Memory B cell (primary cell): ENCODE measurements at regions not wholly inside any gene's neighbourhood (a gene's known extent, or its start where the extent isn't known, plus 50 kb on each side); places are given as distances from the start of the nearest gene placed in this dataset.

ENCODE experiments used
- ATAC-seq: fragments of 150-1000 bp; cut with Tn5 transposase; 2 replicates; pipeline ENCODE4 v1.10.0; 2021; ENCODE audit warnings: low read depth, mild to moderate bottlenecking, moderate library complexity
- DNase-seq, 2 donors: peaks; one replicate each; pipeline ENCODE4 v3.0.0; 2022; ENCODE audit warnings: low spot score in 2 of 2
- H3K27ac Mint-ChIP-seq: one replicate; pipeline ENCODE4 v1.8.0; 2022; ENCODE audit warnings: mild to moderate bottlenecking, moderate library complexity, mixed read lengths
- H3K27me3 Mint-ChIP-seq: one replicate; pipeline ENCODE4 v1.8.0; 2022; ENCODE audit warnings: mixed read lengths
- H3K36me3 Mint-ChIP-seq: one replicate; pipeline ENCODE4 v1.8.0; 2022; ENCODE audit warnings: mild to moderate bottlenecking, mixed read lengths
- H3K4me1 Mint-ChIP-seq: one replicate; pipeline ENCODE4 v1.8.0; 2022; ENCODE audit warnings: mixed read lengths
- H3K4me3 Mint-ChIP-seq: one replicate; pipeline ENCODE4 v1.8.0; 2022; ENCODE audit warnings: mild to moderate bottlenecking, moderate library complexity, mixed read lengths
- H3K9me3 Mint-ChIP-seq: one replicate; pipeline ENCODE4 v1.8.0; 2022; ENCODE audit warnings: mixed read lengths

DNA sequence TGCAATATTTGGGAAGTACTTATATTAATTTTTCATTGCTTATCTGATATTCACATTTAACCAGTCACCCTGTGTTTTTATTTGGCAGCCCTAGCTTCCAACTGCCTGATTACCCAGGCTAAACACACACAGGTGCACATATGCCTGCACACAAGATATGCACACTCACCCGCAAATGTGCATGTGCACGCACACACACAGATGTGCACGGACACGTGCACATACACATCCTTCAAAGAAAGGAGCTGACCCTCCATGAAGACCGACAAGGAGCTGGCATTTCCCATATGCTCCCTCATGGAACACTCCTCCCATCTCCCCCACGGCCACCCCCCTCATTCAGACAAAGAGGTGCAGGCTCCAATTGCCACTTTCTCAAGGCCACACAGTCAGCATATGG is 242.2 kb downstream of the ENGASE start:
- ATAC-seq, result no peak
- H3K9me3 Mint-ChIP-seq, result no peaks in the 10 kb centered on the region
- peaks cover 7% of the 10 kb centered on the region for H3K4me1 Mint-ChIP-seq
- no peak overlapping the region for H3K4me3 Mint-ChIP-seq
- peaks cover 29% of the 10 kb centered on the region for H3K27me3 Mint-ChIP-seq
- no peaks in the 10 kb centered on the region for H3K36me3 Mint-ChIP-seq
- no peak for DNase-seq
- no peak overlapping the region for H3K27ac Mint-ChIP-seq

DNA sequence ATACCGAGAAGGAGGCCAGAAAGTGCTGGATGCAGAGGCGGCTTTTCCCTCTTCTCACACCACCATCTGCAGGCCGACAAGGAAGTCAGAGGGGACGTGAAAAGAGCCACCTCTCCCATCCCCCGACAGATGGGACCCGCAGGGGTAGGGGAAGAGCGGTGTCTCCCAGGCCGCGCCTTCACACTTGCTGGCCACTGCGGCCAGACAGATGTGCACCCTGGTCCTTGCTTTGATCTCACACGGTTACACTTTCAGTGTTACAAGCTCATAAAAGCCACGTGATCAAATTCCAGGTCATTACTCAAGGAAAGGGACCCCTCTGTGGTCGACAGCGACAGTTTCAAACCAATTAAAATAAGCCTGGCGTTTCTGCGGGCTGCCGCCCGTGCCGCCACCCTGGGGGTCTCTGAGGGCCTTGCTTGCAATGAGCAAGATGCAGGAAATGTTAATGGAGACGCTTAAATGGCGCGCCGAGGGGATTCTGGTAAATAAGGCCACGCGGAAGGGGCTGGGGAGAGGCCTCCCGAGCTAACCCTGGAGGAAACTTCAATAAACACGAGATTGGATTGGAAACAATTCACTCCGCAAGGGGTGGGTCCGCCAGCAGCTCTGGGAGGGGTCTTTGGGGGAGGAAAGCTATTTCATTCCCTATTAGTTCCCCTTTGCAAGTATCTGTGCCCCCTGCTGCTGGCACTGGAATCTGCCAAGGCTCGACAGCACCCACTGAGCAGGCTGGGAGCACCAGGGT is 240.9 kb downstream of the ENGASE start:
- H3K4me1 Mint-ChIP-seq, result peaks cover 3% of the 10 kb centered on the region
- no peak overlapping the region for H3K27ac Mint-ChIP-seq
- no peak overlapping the region for H3K4me3 Mint-ChIP-seq
- H3K9me3 Mint-ChIP-seq, result no peaks in the 10 kb centered on the region
- DNase-seq (no peak), ATAC-seq (no peak)
- peaks cover 31% of the 10 kb centered on the region for H3K27me3 Mint-ChIP-seq
- no peaks in the 10 kb centered on the region for H3K36me3 Mint-ChIP-seq

DNA sequence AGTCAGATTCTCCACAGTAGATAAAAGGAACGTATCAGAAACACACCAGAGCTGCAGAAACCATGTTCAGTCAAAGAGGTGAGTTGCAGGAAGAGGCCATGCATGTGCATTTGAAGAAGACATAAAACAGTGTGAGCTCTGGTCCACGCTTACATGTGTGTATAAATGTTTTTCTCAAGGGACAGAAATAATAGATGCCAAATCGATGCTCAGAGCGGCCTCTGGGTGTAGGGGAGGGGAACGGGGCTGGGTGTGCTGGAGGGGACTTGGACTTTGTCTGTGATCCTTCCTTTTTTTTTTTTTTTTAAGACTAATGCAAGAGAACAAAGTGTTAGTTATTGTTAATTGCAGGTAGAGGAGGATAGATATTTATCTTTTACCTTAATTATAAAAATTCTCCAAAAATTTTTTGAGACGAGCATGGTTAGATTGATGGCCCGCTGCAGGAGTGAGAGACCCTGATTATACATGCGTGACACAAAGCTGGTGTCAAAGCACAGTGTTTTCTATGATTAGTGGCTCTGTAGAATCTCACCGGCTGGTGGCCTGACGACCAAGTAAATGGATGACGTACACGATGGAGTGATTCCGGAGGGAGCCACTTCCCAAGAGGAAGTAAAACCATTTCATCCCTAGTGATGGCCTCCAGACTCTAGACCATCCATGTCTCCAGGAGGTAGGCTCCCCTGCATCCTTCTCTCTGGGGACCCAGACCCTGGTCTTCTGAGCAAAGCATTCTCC is 240.2 kb downstream of the ENGASE start:
- H3K27me3 Mint-ChIP-seq, result peaks cover 32% of the 10 kb centered on the region
- no peak overlapping the region for H3K4me3 Mint-ChIP-seq
- no peak for ATAC-seq
- no peak overlapping the region for H3K27ac Mint-ChIP-seq
- no peaks in the 10 kb centered on the region for H3K9me3 Mint-ChIP-seq
- H3K4me1 Mint-ChIP-seq, result peaks cover 1% of the 10 kb centered on the region
- no peaks in the 10 kb centered on the region for H3K36me3 Mint-ChIP-seq
- DNase-seq, result no peak

DNA sequence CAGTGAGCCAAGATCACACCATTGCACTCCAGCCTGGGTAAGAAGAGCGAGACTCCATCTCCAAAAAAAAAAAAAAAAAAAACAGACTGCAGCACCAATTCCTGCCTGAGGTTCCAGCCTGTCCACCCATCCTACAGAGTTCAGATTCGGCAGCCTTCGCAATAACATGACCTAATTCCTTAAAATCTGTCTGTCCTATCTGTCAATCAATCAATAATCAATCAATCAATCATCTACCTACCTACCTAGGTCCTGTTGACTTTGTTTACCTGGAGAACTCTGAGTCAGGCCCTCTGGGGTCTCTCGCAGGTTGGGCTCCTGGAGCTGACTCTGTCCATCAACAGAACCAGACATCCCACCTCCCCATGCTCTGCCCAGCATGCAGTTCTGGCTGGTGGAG is 236.7 kb downstream of the ENGASE start:
- H3K36me3 Mint-ChIP-seq, result no peaks in the 10 kb centered on the region
- peaks cover 7% of the 10 kb centered on the region for H3K4me1 Mint-ChIP-seq
- no peaks in the 10 kb centered on the region for H3K9me3 Mint-ChIP-seq
- peaks cover 33% of the 10 kb centered on the region for H3K27me3 Mint-ChIP-seq
- ATAC-seq (no peak), DNase-seq (no peak)
- H3K27ac Mint-ChIP-seq, result no peak overlapping the region
- no peak overlapping the region for H3K4me3 Mint-ChIP-seq

DNA sequence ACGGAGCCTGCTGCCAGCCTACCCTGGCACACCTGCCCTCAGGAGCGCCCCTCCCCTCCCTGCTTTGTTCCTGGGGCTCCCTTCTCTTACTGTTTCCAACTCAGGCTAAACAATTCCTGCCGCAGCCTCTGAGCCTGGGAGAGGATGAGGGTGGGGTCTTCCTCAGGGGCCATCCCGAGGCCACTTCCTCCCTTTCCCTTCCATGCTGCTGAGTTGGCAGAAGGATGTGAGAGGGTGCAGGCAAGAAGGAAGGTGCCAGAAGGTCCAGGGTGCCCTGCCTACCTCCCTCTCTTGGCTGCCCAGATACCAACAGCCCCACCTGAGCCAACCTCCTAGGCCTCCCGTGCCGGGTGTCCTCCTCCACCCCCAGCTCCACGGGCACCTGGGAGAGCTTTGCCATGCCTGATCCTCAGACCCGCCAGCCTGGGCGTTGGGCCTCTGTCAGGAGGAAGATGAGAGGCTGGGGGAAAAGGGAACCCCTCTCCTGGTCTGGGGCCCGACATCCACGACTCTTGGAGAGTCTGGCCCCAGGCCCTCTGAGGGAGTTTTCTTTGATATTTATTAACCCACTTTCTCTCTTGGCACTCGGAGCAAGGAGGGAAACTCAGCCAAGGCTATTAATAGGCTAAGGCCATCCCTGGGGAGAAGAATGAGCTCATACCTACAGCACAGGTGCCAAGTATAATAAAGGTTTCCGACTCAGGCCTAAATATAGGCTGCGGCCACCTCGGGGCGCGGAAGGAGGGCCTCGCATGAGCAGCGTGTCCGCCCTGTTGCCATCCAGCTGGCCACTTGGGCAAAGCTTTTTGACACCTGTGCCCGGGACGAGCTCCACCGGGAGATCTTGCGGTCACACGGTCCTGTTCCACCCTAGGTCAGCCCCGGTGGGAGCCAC is 232.0 kb downstream of the ENGASE start:
- H3K4me3 Mint-ChIP-seq, result no peak overlapping the region
- ATAC-seq (peak; percentile 66), DNase-seq (no peak)
- H3K36me3 Mint-ChIP-seq, result no peaks in the 10 kb centered on the region
- H3K9me3 Mint-ChIP-seq, result no peaks in the 10 kb centered on the region
- peaks cover 13% of the 10 kb centered on the region for H3K4me1 Mint-ChIP-seq
- peaks cover 17% of the 10 kb centered on the region for H3K27me3 Mint-ChIP-seq
- no peak overlapping the region for H3K27ac Mint-ChIP-seq

DNA sequence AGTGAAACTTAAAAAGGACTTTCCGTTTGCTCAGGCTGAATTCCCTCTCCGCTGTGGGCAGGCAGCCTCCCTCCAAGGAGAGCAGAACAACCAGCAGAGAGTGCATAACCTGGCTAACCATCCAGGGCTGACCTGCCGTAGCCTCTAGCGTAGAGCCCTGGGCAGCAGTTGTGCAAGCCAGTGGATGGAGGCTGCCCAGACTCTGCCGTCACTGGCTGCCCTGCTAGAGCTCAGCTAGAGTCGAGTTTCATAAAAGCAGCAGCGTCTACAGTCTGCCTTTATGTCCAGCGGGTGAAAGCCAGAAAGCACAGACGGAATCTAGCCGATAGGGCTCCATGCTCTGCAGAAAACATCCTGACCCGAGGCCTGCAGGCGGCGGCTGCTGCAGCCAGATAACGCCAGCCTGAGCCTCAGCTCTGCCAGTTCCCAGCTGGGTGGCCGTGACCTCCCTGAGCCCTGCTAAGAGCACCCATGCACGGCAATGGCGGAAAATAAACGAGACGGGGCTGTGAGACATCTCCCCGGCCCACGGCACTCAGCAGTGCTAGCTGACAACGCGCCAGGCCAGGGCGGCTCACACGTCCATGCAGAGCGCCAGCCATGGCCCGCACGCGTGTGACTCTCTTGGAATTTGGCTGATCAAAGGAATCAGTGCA is 231.3 kb downstream of the ENGASE start:
- Mint-ChIP-seq H3K36me3 (no peaks in the 10 kb centered on the region), H3K4me1 (peaks cover 13% of the 10 kb centered on the region), H3K27me3 (peaks cover 13% of the 10 kb centered on the region), H3K4me3 (no peak overlapping the region), H3K27ac (no peak overlapping the region), H3K9me3 (no peaks in the 10 kb centered on the region)
- ATAC-seq (no peak), DNase-seq (no peak)

DNA sequence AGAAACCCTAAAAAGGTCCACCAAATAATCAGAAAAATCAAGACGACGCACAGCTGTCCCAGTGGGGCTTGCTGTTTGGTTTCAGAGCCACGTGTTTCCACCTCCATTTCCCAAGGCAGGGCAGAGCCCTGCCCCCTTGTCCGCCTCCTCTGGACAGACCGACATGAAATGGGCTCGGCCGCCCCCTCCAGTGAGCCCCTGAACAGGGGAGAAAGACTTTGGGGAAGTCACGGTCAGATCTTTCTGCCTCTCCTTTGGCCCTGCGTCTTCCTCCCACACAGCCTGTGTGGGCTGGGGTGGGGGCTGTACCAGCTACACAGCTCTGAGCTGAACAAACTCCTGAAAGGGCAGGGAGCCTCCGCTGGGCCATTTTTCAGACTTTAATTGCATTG is 230.7 kb downstream of the ENGASE start:
- H3K27ac Mint-ChIP-seq, result peak overlapping the region; percentile 13
- peaks cover 13% of the 10 kb centered on the region for H3K27me3 Mint-ChIP-seq
- H3K4me3 Mint-ChIP-seq, result peak overlapping the region; percentile 56
- ATAC-seq (no peak), DNase-seq (no peak)
- H3K4me1 Mint-ChIP-seq, result peaks cover 13% of the 10 kb centered on the region
- H3K9me3 Mint-ChIP-seq, result no peaks in the 10 kb centered on the region
- no peaks in the 10 kb centered on the region for H3K36me3 Mint-ChIP-seq

DNA sequence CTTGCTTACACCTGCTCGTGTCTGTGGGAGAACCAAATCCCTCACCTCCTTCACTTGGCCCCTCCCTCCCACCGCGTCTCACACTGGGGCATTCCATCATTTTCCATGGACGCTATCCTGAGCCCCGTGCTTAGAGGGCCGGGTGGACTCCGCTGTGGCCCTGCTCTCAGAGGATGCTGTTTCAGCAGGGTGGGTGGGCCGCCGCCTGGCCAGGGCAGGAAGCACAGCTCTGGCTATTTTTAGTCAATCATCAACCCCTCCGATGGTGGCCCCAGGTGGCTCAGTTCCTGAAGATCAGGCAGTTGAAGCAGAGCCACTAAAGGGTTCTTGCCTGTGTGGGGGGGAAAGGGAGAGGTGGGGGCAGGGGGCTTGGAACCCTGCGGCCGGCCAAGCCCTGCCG is 230.3 kb downstream of the ENGASE start:
- DNase-seq, result no peak
- H3K4me1 Mint-ChIP-seq, result peaks cover 12% of the 10 kb centered on the region
- H3K4me3 Mint-ChIP-seq, result peak overlapping the region; percentile 56
- H3K27ac Mint-ChIP-seq, result peak overlapping the region; percentile 13
- ATAC-seq, result no peak
- no peaks in the 10 kb centered on the region for H3K9me3 Mint-ChIP-seq
- no peaks in the 10 kb centered on the region for H3K36me3 Mint-ChIP-seq
- peaks cover 13% of the 10 kb centered on the region for H3K27me3 Mint-ChIP-seq

DNA sequence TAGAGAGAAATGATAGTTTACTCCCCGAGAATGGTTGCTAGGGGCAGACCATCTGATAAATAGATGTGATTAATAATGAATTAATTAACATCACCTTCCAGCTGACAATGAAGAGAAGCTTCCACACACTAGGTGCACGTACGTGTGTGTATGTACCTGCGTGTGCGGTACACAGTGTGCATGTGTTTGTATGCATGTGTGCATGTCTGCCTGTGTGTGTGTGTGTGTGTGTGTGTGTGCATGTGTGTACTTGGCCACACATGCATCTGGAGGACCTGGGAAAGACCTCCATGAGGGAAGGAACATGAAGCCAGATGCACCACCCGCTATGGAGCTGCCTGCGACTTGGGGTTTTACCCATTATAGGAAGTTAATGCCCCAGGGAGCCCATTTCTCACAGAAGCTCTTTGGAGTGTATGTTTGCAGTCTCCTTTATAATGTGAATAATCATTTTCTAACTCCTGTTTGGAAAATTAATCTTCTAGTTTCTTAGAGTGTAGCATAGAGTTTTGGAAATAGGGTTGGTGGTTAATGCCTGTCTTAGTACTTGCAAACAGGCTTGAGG is 229.1 kb downstream of the ENGASE start:
- Mint-ChIP-seq H3K4me3 (no peak overlapping the region), H3K27ac (no peak overlapping the region), H3K36me3 (no peaks in the 10 kb centered on the region), H3K4me1 (peaks cover 7% of the 10 kb centered on the region), H3K9me3 (no peaks in the 10 kb centered on the region), H3K27me3 (peaks cover 7% of the 10 kb centered on the region)
- DNase-seq (no peak), ATAC-seq (peak; percentile 46)

DNA sequence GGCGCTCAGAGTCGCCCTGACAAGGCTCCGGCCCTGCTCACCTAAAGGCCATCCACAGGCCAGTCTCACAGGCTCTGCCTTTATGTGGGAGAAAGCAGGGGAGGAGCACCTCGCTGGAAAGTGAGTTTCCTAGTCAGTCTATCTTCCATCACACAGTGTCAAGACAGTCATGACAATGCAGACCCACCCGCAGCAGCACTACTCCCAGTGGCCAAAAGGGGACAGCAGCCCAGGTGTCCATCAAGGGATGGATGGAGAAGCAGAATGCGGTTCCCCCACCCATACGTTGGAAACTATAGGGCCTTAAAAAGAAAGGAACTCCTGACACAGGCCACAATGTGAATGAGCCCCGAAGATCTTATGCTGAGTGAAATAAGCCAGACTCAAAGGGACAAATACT is 226.8 kb downstream of the ENGASE start:
- Mint-ChIP-seq H3K36me3 (no peaks in the 10 kb centered on the region), H3K4me1 (peaks cover 7% of the 10 kb centered on the region)

DNA sequence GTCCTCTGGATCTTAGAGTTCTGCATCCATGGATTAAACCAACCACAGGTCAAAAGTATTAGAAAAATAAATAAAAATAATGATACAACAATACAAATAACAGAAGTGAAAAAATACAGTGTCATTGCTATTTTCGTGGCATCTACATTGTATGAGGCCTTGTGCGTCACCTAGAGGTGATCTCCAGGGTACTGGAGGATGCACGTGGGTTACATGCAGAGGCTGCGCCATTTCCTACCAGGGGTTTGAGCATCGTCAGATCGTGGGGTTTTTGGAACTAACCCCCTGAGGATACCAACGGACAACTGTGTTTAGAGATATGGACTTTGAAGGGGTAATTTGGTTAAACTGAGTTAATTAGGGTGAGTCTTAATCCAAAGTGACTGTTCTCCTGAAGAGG is 224.7 kb downstream of the ENGASE start:
- peaks cover 23% of the 10 kb centered on the region for H3K27me3 Mint-ChIP-seq

More for the DNA sequence above, 226.8 kb downstream of the ENGASE start:
- Mint-ChIP-seq H3K9me3 (no peaks in the 10 kb centered on the region), H3K27ac (no peak overlapping the region), H3K4me3 (no peak overlapping the region), H3K27me3 (peaks cover 18% of the 10 kb centered on the region)
- ATAC-seq (no peak), DNase-seq (no peak)

DNA sequence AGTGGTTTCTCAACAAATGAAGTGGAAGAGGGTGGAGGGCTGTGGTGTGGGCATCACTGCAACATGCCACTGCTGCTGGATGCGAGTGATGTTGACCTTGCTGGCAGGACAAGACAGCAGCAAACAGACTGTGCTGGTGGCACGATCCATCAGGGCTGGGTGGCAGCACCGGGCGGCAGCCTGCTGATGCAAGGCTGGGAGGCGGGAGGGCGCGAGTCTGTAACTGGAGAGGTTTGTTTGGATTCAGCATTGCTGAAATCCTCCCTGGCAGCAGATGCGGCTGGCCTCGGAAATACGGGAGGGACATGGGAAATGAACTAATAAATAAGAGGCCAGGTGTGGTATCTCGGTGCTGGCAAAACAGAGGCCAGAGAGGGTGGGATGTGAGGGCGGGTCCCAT is 224.2 kb downstream of the ENGASE start:
- no peaks in the 10 kb centered on the region for H3K9me3 Mint-ChIP-seq
- DNase-seq (no peak), ATAC-seq (no peak)
- peaks cover 4% of the 10 kb centered on the region for H3K4me1 Mint-ChIP-seq
- no peaks in the 10 kb centered on the region for H3K36me3 Mint-ChIP-seq
- no peak overlapping the region for H3K27ac Mint-ChIP-seq
- H3K27me3 Mint-ChIP-seq, result peaks cover 25% of the 10 kb centered on the region
- no peak overlapping the region for H3K4me3 Mint-ChIP-seq

More for the DNA sequence above, 224.7 kb downstream of the ENGASE start:
- peaks cover 7% of the 10 kb centered on the region for H3K4me1 Mint-ChIP-seq
- H3K9me3 Mint-ChIP-seq, result no peaks in the 10 kb centered on the region
- DNase-seq (no peak), ATAC-seq (peak; percentile 76)
- H3K36me3 Mint-ChIP-seq, result no peaks in the 10 kb centered on the region
- H3K4me3 Mint-ChIP-seq, result no peak overlapping the region
- no peak overlapping the region for H3K27ac Mint-ChIP-seq

DNA sequence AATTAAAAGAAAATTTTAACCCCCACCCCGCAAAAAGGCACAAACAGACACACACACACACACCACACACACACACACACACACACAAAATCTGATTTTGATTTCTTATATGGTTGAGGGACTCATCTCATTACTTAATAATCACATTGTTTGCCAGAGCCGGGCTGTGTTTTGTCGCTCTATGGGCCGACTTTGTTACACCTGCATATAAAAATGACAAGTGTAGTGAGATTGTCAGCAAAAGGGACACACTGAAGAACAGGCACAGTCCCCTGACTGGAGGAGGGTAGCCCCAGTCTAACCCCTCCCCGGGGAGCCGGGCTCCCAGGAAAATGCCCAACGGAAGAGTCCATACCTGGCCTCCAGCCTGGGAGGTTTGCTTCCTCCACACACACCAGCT is 221.6 kb downstream of the ENGASE start:
- H3K4me3 Mint-ChIP-seq, result no peak overlapping the region
- no peak for DNase-seq
- peaks cover 1% of the 10 kb centered on the region for H3K9me3 Mint-ChIP-seq
- no peak overlapping the region for H3K27ac Mint-ChIP-seq
- H3K27me3 Mint-ChIP-seq, result peaks cover 31% of the 10 kb centered on the region
- no peak for ATAC-seq
- peaks cover 2% of the 10 kb centered on the region for H3K4me1 Mint-ChIP-seq
- H3K36me3 Mint-ChIP-seq, result no peaks in the 10 kb centered on the region
